Astrocyte of the spinal cord (primary cell): ENCODE measurements at regions not wholly inside any gene's neighbourhood (a gene's known extent, or its start where the extent isn't known, plus 50 kb on each side); places are given as distances from the start of the nearest gene placed in this dataset.

Experiments used
- DNase-seq: peaks from one replicate; pipeline ENCODE4 v3.0.0; 2011; ENCODE audit warnings: low read depth, low spot score
- H3K4me3 ChIP-seq: 2 replicates; pipeline ENCODE4 v1.5.1; 2011; ENCODE audit warnings: low read depth, mild to moderate bottlenecking, low read length, moderate library complexity
- CTCF ChIP-seq: IDR thresholded peaks from 2 replicates; pipeline ENCODE4 v1.5.1; 2012; ENCODE audit warnings: low read depth, mild to moderate bottlenecking, low read length, inconsistent platforms
- in situ Hi-C: cut with HindIII; loops from 2 replicates; pipeline ENCODE4 v1.10.0; 2017; ENCODE audit warnings: low sequenced_read_pairs

GRCh38 chr12:61414470-61414869, 845.7 kb upstream of the USP15 start:
- no peak for DNase-seq
- in situ Hi-C loops: no loop called here
- no peak for TF ChIP-seq CTCF
- H3K4me3 ChIP-seq: no peak overlapping the region

GRCh38 chr12:61422786-61423185, 837.4 kb upstream of the USP15 start:
- DNase-seq: no peak
- no peak for TF ChIP-seq CTCF
- H3K4me3 ChIP-seq: no peak overlapping the region
- in situ Hi-C loops: no loop called here

- TF ChIP-seq CTCF: no peak
- DNase-seq: no peak
- in situ Hi-C loops: no loop called here
- H3K4me3 ChIP-seq: no peak overlapping the region
Observed at GRCh38 chr12:61452076-61452475, 808.1 kb upstream of the USP15 start.

- no peak for DNase-seq
- H3K4me3 ChIP-seq: no peak overlapping the region
- TF ChIP-seq CTCF: no peak
- in situ Hi-C loops: no loop called here
Observed at GRCh38 chr12:61487728-61488127, 772.5 kb upstream of the USP15 start.

- no peak overlapping the region for H3K4me3 ChIP-seq
- DNase-seq: peak; percentile 2
- no peak for TF ChIP-seq CTCF
- in situ Hi-C loops: no loop called here
Observed at GRCh38 chr12:61490526-61491498, 769.4 kb upstream of the USP15 start.

- no peak overlapping the region for H3K4me3 ChIP-seq
- in situ Hi-C loops: no loop called here
- no peak for TF ChIP-seq CTCF
- no peak for DNase-seq
Observed at GRCh38 chr12:61502179-61502578, 758.0 kb upstream of the USP15 start.
